Left ventricle myocardium inferior (tissue), 1 donor: ENCODE measurements at regions not wholly inside any gene's neighbourhood (a gene's known extent, or its start where the extent isn't known, plus 50 kb on each side); places are given as distances from the start of the nearest gene placed in this dataset.
A peak's percentile ranks its signal among the peaks of the same experiment; 100 is the strongest.

ENCODE experiments used
- DNase-seq: peaks from one replicate; pipeline ENCODE4 v3.0.0-alpha.2; 2020
- H3K27ac ChIP-seq: fragments of 200-600 bp; replicated peaks from 2 replicates; pipeline ENCODE4 v1.8.0; 2021
- H3K27me3 ChIP-seq: fragments of 200-600 bp; 2 replicates; pipeline ENCODE4 v1.8.0; 2021; ENCODE audit warnings: low read depth
- H3K36me3 ChIP-seq: fragments of 200-600 bp; 2 replicates; pipeline ENCODE4 v1.8.0; 2021
- H3K4me1 ChIP-seq: fragments of 200-600 bp; 2 replicates; pipeline ENCODE4 v1.8.0; 2021
- H3K4me3 ChIP-seq: fragments of 200-600 bp; 2 replicates; pipeline ENCODE4 v1.8.0; 2021; ENCODE audit warnings: mild to moderate bottlenecking, moderate library complexity
- H3K9me3 ChIP-seq: fragments of 200-600 bp; replicated peaks from 2 replicates; pipeline ENCODE4 v1.8.0; 2021
- CTCF ChIP-seq: fragments of 200-600 bp; IDR thresholded peaks from 2 replicates; pipeline ENCODE4 v1.8.0; 2021; ENCODE audit warnings: antibody characterized with exemption, mild to moderate bottlenecking, borderline replicate concordance
- intact Hi-C: fragments of 100-400 bp; cut with micrococcal nuclease; formaldehyde crosslinking; loops from one replicate; pipeline ENCODE4 v1.11.0; 2022
- donor health status: DM: no; HTN: yes; CAD: no; lungs with severe emphysema.

GRCh38 chr9:74366111-74366510, 131.0 kb upstream of the RORB start:
- Histone ChIP-seq H3K4me3 (no peak overlapping the region), H3K27me3 (no peaks in the 10 kb centered on the region), H3K9me3 (no peaks in the 10 kb centered on the region), H3K36me3 (no peaks in the 10 kb centered on the region), H3K4me1 (no peaks in the 10 kb centered on the region), H3K27ac (no peak overlapping the region)
- DNase-seq: no peak
- intact Hi-C loops: no loop called here
- no peak for TF ChIP-seq CTCF

- Histone ChIP-seq H3K4me1 (no peaks in the 10 kb centered on the region), H3K4me3 (no peak overlapping the region), H3K36me3 (no peaks in the 10 kb centered on the region), H3K9me3 (no peaks in the 10 kb centered on the region), H3K27ac (no peak overlapping the region), H3K27me3 (no peaks in the 10 kb centered on the region)
- no peak for TF ChIP-seq CTCF
- intact Hi-C loops: no loop called here
- no peak for DNase-seq
These were observed 127.3 kb upstream of the RORB start for GRCh38 chr9:74369844-74370243.

- Histone ChIP-seq H3K36me3 (no peaks in the 10 kb centered on the region), H3K27ac (no peak overlapping the region), H3K27me3 (no peaks in the 10 kb centered on the region), H3K4me3 (no peak overlapping the region), H3K9me3 (no peaks in the 10 kb centered on the region), H3K4me1 (no peaks in the 10 kb centered on the region)
- intact Hi-C loops: no loop called here
- no peak for TF ChIP-seq CTCF
- no peak for DNase-seq
These were observed 123.8 kb upstream of the RORB start for GRCh38 chr9:74373348-74373747.

DNA sequence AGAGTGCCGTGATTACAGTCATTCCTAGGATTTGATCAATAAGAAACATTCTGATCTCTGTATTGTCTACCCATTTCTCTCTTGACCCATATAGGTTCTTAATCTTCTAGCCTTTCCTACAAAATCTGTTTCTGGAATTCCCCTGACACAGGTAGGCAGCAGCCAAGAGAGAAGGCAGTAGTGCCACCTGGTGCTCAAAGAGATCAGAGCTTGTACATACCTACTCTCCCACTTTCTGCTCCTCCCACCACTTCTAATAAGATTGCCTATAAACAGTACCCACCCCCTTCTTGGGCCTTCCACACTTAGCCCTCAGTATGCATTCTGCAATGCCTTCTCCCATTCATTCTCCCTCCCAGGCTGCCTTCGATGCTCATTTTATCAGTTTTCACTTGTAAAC, 117.4 kb upstream of the RORB start:
- H3K4me1 ChIP-seq: no peaks in the 10 kb centered on the region
- no peaks in the 10 kb centered on the region for H3K27me3 ChIP-seq
- no peak overlapping the region for H3K4me3 ChIP-seq
- H3K27ac ChIP-seq: no peak overlapping the region
- H3K36me3 ChIP-seq: no peaks in the 10 kb centered on the region
- no peak for DNase-seq
- peak; percentile 27 for TF ChIP-seq CTCF
- H3K9me3 ChIP-seq: no peaks in the 10 kb centered on the region
- intact Hi-C loops: no loop called here

DNA sequence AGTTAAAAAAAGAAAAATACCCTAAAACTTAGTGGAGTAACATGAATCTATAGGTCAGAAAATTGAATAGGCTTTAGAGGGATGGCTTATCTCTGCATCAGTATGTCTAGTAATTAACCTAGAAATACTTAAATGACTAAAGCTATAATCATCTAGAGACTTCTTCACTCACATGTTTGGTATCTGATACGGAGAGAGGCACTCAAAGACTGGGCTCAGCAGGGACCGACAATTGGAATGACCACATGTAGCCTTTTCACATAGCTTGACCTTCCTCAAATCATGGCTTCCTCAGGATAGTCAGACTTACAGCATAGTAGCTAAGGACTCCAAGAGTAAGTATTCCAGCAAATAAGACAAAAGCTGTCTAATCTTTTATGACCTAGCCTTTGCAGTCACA, 105.3 kb upstream of the RORB start:
- Histone ChIP-seq H3K27ac (no peak overlapping the region), H3K36me3 (no peaks in the 10 kb centered on the region), H3K9me3 (no peaks in the 10 kb centered on the region), H3K27me3 (no peaks in the 10 kb centered on the region), H3K4me3 (no peak overlapping the region), H3K4me1 (no peaks in the 10 kb centered on the region)
- TF ChIP-seq CTCF: no peak
- no peak for DNase-seq
- intact Hi-C loops: no loop called here

GRCh38 chr9:74403581-74403980, 93.6 kb upstream of the RORB start:
- intact Hi-C loops: no loop called here
- Histone ChIP-seq H3K27me3 (no peaks in the 10 kb centered on the region), H3K27ac (no peak overlapping the region), H3K4me1 (no peaks in the 10 kb centered on the region), H3K9me3 (peaks cover 37% of the 10 kb centered on the region), H3K36me3 (no peaks in the 10 kb centered on the region), H3K4me3 (no peak overlapping the region)
- DNase-seq: no peak
- TF ChIP-seq CTCF: no peak
